ENCODE measurements at regions not wholly inside any gene's neighbourhood (a gene's known extent, or its start where the extent isn't known, plus 50 kb on each side); places are given as distances from the start of the nearest gene placed in this dataset.

GRCh38 chr2:142786918-142787702 lies 90.4 kb upstream of the KYNU start:
- Mint-ChIP-seq H3K27ac (no peak overlapping the region), H3K9me3 (peaks cover 7% of the 10 kb centered on the region), H3K4me1 (no peaks in the 10 kb centered on the region), H3K27me3 (no peaks in the 10 kb centered on the region), H3K36me3 (ENCODE audit: low read depth) (no peaks in the 10 kb centered on the region), H3K4me3 (no peak overlapping the region)
- no peak for ATAC-seq (replicated peaks)

- Mint-ChIP-seq H3K9me3 (no peaks in the 10 kb centered on the region), H3K4me1 (no peaks in the 10 kb centered on the region), H3K36me3 (ENCODE audit: low read depth) (no peaks in the 10 kb centered on the region), H3K27ac (no peak overlapping the region), H3K27me3 (no peaks in the 10 kb centered on the region), H3K4me3 (no peak overlapping the region)
- ATAC-seq (replicated peaks) = no peak
Observed at GRCh38 chr2:142782942-142783443, 94.5 kb upstream of the KYNU start.

GRCh38 chr2:142781146-142781545 lies 96.3 kb upstream of the KYNU start:
- H3K27ac Mint-ChIP-seq = no peak overlapping the region

GRCh38 chr2:142778289-142778688 lies 99.2 kb upstream of the KYNU start:
- Mint-ChIP-seq H3K4me3 (no peak overlapping the region), H3K27me3 (no peaks in the 10 kb centered on the region), H3K27ac (no peak overlapping the region), H3K36me3 (ENCODE audit: low read depth) (no peaks in the 10 kb centered on the region), H3K4me1 (no peaks in the 10 kb centered on the region), H3K9me3 (peaks cover 8% of the 10 kb centered on the region)
- no peak for ATAC-seq (replicated peaks)

More at GRCh38 chr2:142781146-142781545, 96.3 kb upstream of the KYNU start:
- no peaks in the 10 kb centered on the region for H3K4me1 Mint-ChIP-seq
- H3K27me3 Mint-ChIP-seq = no peaks in the 10 kb centered on the region
- H3K9me3 Mint-ChIP-seq = peaks cover 4% of the 10 kb centered on the region
- H3K36me3 Mint-ChIP-seq (ENCODE audit: low read depth) = no peaks in the 10 kb centered on the region
- no peak for ATAC-seq (replicated peaks)
- no peak overlapping the region for H3K4me3 Mint-ChIP-seq

- no peaks in the 10 kb centered on the region for H3K4me1 Mint-ChIP-seq
- no peak overlapping the region for H3K27ac Mint-ChIP-seq
Observed at GRCh38 chr2:142777742-142778141, 99.7 kb upstream of the KYNU start.

GRCh38 chr2:142769761-142770160 lies 107.7 kb upstream of the KYNU start:
- no peaks in the 10 kb centered on the region for H3K36me3 Mint-ChIP-seq (ENCODE audit: low read depth)
- H3K27ac Mint-ChIP-seq = no peak overlapping the region
- peaks cover 16% of the 10 kb centered on the region for H3K9me3 Mint-ChIP-seq
- H3K27me3 Mint-ChIP-seq = no peaks in the 10 kb centered on the region
- H3K4me1 Mint-ChIP-seq = no peaks in the 10 kb centered on the region
- ATAC-seq (replicated peaks) = no peak
- no peak overlapping the region for H3K4me3 Mint-ChIP-seq

More at GRCh38 chr2:142777742-142778141, 99.7 kb upstream of the KYNU start:
- no peak for ATAC-seq (replicated peaks)
- Mint-ChIP-seq H3K9me3 (peaks cover 8% of the 10 kb centered on the region), H3K4me3 (no peak overlapping the region), H3K36me3 (ENCODE audit: low read depth) (no peaks in the 10 kb centered on the region), H3K27me3 (no peaks in the 10 kb centered on the region)

- no peaks in the 10 kb centered on the region for H3K4me1 Mint-ChIP-seq
- no peak overlapping the region for H3K27ac Mint-ChIP-seq
- H3K27me3 Mint-ChIP-seq = no peaks in the 10 kb centered on the region
- H3K36me3 Mint-ChIP-seq (ENCODE audit: low read depth) = no peaks in the 10 kb centered on the region
- H3K9me3 Mint-ChIP-seq = peaks cover 18% of the 10 kb centered on the region
- no peak overlapping the region for H3K4me3 Mint-ChIP-seq
- no peak for ATAC-seq (replicated peaks)
Observed at GRCh38 chr2:142767847-142768246, 109.6 kb upstream of the KYNU start.

- no peak for ATAC-seq (replicated peaks)
- Mint-ChIP-seq H3K4me1 (no peaks in the 10 kb centered on the region), H3K4me3 (no peak overlapping the region), H3K27ac (no peak overlapping the region), H3K9me3 (peaks cover 6% of the 10 kb centered on the region), H3K36me3 (ENCODE audit: low read depth) (no peaks in the 10 kb centered on the region), H3K27me3 (no peaks in the 10 kb centered on the region)
Observed at GRCh38 chr2:142758973-142759372, 118.5 kb upstream of the KYNU start.

GRCh38 chr2:142757111-142757510 lies 120.4 kb upstream of the KYNU start:
- no peak overlapping the region for H3K4me3 Mint-ChIP-seq
- H3K27ac Mint-ChIP-seq = no peak overlapping the region
- no peaks in the 10 kb centered on the region for H3K9me3 Mint-ChIP-seq
- ATAC-seq (replicated peaks) = no peak
- no peaks in the 10 kb centered on the region for H3K4me1 Mint-ChIP-seq
- no peaks in the 10 kb centered on the region for H3K36me3 Mint-ChIP-seq (ENCODE audit: low read depth)
- no peaks in the 10 kb centered on the region for H3K27me3 Mint-ChIP-seq

- no peak overlapping the region for H3K4me3 Mint-ChIP-seq
- no peaks in the 10 kb centered on the region for H3K4me1 Mint-ChIP-seq
- H3K27me3 Mint-ChIP-seq = no peaks in the 10 kb centered on the region
- H3K36me3 Mint-ChIP-seq (ENCODE audit: low read depth) = no peaks in the 10 kb centered on the region
- no peaks in the 10 kb centered on the region for H3K9me3 Mint-ChIP-seq
- ATAC-seq (replicated peaks) = no peak
- H3K27ac Mint-ChIP-seq = no peak overlapping the region
Observed at GRCh38 chr2:142756430-142756829, 121.0 kb upstream of the KYNU start.

- no peak for ATAC-seq (replicated peaks)
- Mint-ChIP-seq H3K4me1 (no peaks in the 10 kb centered on the region), H3K36me3 (ENCODE audit: low read depth) (no peaks in the 10 kb centered on the region), H3K27ac (no peak overlapping the region), H3K27me3 (no peaks in the 10 kb centered on the region), H3K9me3 (no peaks in the 10 kb centered on the region), H3K4me3 (no peak overlapping the region)
Observed at GRCh38 chr2:142755191-142755590, 122.3 kb upstream of the KYNU start.

GRCh38 chr2:142754182-142754581 lies 123.3 kb upstream of the KYNU start:
- Mint-ChIP-seq H3K4me1 (no peaks in the 10 kb centered on the region), H3K36me3 (ENCODE audit: low read depth) (no peaks in the 10 kb centered on the region), H3K27me3 (no peaks in the 10 kb centered on the region), H3K27ac (no peak overlapping the region), H3K4me3 (no peak overlapping the region), H3K9me3 (no peaks in the 10 kb centered on the region)
- no peak for ATAC-seq (replicated peaks)

GRCh38 chr2:142750858-142751257 lies 126.6 kb upstream of the KYNU start:
- H3K27me3 Mint-ChIP-seq = no peaks in the 10 kb centered on the region
- ATAC-seq (replicated peaks) = no peak
- H3K4me3 Mint-ChIP-seq = no peak overlapping the region
- H3K27ac Mint-ChIP-seq = no peak overlapping the region
- no peaks in the 10 kb centered on the region for H3K4me1 Mint-ChIP-seq
- H3K36me3 Mint-ChIP-seq (ENCODE audit: low read depth) = no peaks in the 10 kb centered on the region
- no peaks in the 10 kb centered on the region for H3K9me3 Mint-ChIP-seq

GRCh38 chr2:142748559-142749099 lies 128.8 kb upstream of the KYNU start:
- H3K36me3 Mint-ChIP-seq (ENCODE audit: low read depth) = no peaks in the 10 kb centered on the region
- H3K9me3 Mint-ChIP-seq = no peaks in the 10 kb centered on the region
- ATAC-seq (replicated peaks) = no peak
- no peak overlapping the region for H3K4me3 Mint-ChIP-seq
- H3K27me3 Mint-ChIP-seq = no peaks in the 10 kb centered on the region
- no peak overlapping the region for H3K27ac Mint-ChIP-seq
- H3K4me1 Mint-ChIP-seq = no peaks in the 10 kb centered on the region

GRCh38 chr2:142745691-142746090 lies 131.8 kb upstream of the KYNU start:
- H3K4me3 Mint-ChIP-seq = no peak overlapping the region
- no peak overlapping the region for H3K27ac Mint-ChIP-seq
- no peaks in the 10 kb centered on the region for H3K27me3 Mint-ChIP-seq
- no peaks in the 10 kb centered on the region for H3K4me1 Mint-ChIP-seq
- peaks cover 3% of the 10 kb centered on the region for H3K9me3 Mint-ChIP-seq
- no peaks in the 10 kb centered on the region for H3K36me3 Mint-ChIP-seq (ENCODE audit: low read depth)
- no peak for ATAC-seq (replicated peaks)
